Mucosa of rectum (tissue), 2 donors: ENCODE measurements at regions not wholly inside any gene's neighbourhood (a gene's known extent, or its start where the extent isn't known, plus 50 kb on each side); places are given as distances from the start of the nearest gene placed in this dataset.

Experiments
- H3K27ac ChIP-seq, 2 donors: one replicate each; pipeline ENCODE4 v1.7.0; 2013; ENCODE audit warnings: inconsistent platforms in 2 of 2, low read depth in 2 of 2, low read length in 2 of 2
- H3K27me3 ChIP-seq, 2 donors: one replicate each; pipeline ENCODE4 v1.7.0; 2013; ENCODE audit warnings: low read length in 2 of 2; ENCODE audit not compliant: control insufficient read depth in 2 of 2, insufficient read depth in 2 of 2
- H3K36me3 ChIP-seq, 2 donors: one replicate each; pipeline ENCODE4 v1.7.0; 2013; ENCODE audit warnings: low read length in 2 of 2; ENCODE audit not compliant: control insufficient read depth in 2 of 2, insufficient read depth in 2 of 2
- H3K4me1 ChIP-seq, 2 donors: one replicate each; pipeline ENCODE4 v1.7.0; 2013; ENCODE audit warnings: low read length in 2 of 2, mild to moderate bottlenecking in 1 of 2; ENCODE audit not compliant: control insufficient read depth in 2 of 2, insufficient read depth in 2 of 2
- H3K4me3 ChIP-seq, 2 donors: one replicate each; pipeline ENCODE4 v1.7.0; 2013; ENCODE audit warnings: low read length in 2 of 2
- H3K9ac ChIP-seq, 2 donors: one replicate each; pipeline ENCODE4 v1.7.0; 2013; ENCODE audit warnings: low read length in 2 of 2, low read depth in 1 of 2, mild to moderate bottlenecking in 1 of 2
- H3K9me3 ChIP-seq, 2 donors: one replicate each; pipeline ENCODE4 v1.7.0; 2013; ENCODE audit warnings: low read length in 2 of 2; ENCODE audit not compliant: control insufficient read depth in 2 of 2
- donor health status: healthy.
- donor health status: Normal muscosa, but diverticular disease.

GRCh38 chr2:172200495-172201085, 97.9 kb upstream of the DLX2 start:
- Histone ChIP-seq H3K27ac (no peak overlapping the region), H3K36me3 (no peaks in the 10 kb centered on the region), H3K9me3 (peaks cover 6 to 7% of the 10 kb centered on the region in 2 donors), H3K4me1 (peaks cover 0 to 4% of the 10 kb centered on the region in 2 donors), H3K9ac (no peak overlapping the region), H3K4me3 (no peak overlapping the region), H3K27me3 (no peaks in the 10 kb centered on the region)

- no peaks in the 10 kb centered on the region for H3K27me3 ChIP-seq
- H3K36me3 ChIP-seq, result no peaks in the 10 kb centered on the region
- peaks cover 0 to 6% of the 10 kb centered on the region in 2 donors for H3K4me1 ChIP-seq
- H3K9me3 ChIP-seq, result peaks cover 6 to 7% of the 10 kb centered on the region in 2 donors
- no peak overlapping the region for H3K4me3 ChIP-seq
- no peak overlapping the region for H3K27ac ChIP-seq
- no peak overlapping the region for H3K9ac ChIP-seq
Observed at GRCh38 chr2:172204309-172204708, 101.6 kb upstream of the DLX2 start.

- H3K36me3 ChIP-seq, result no peaks in the 10 kb centered on the region
- no peak overlapping the region for H3K9ac ChIP-seq
- H3K4me1 ChIP-seq, result peaks cover 0 to 6% of the 10 kb centered on the region in 2 donors
- no peaks in the 10 kb centered on the region for H3K27me3 ChIP-seq
- no peak overlapping the region for H3K27ac ChIP-seq
- H3K4me3 ChIP-seq, result no peak overlapping the region
- H3K9me3 ChIP-seq, result peaks cover 6 to 7% of the 10 kb centered on the region in 2 donors
Observed at GRCh38 chr2:172204762-172205161, 102.1 kb upstream of the DLX2 start.

- H3K9ac ChIP-seq, result no peak overlapping the region
- no peak overlapping the region for H3K27ac ChIP-seq
- peaks cover 3% of the 10 kb centered on the region in 2 donors for H3K9me3 ChIP-seq
- H3K27me3 ChIP-seq, result no peaks in the 10 kb centered on the region
- H3K4me1 ChIP-seq, result peaks cover 0 to 6% of the 10 kb centered on the region in 2 donors
- H3K36me3 ChIP-seq, result no peaks in the 10 kb centered on the region
- H3K4me3 ChIP-seq, result no peak overlapping the region
Observed at GRCh38 chr2:172205292-172205691, 102.6 kb upstream of the DLX2 start.

GRCh38 chr2:172207911-172208310, 105.2 kb upstream of the DLX2 start:
- H3K4me1 ChIP-seq, result peaks cover 0 to 6% of the 10 kb centered on the region in 2 donors
- no peak overlapping the region for H3K4me3 ChIP-seq
- H3K9me3 ChIP-seq, result no peaks in the 10 kb centered on the region
- H3K27me3 ChIP-seq, result no peaks in the 10 kb centered on the region
- H3K27ac ChIP-seq, result no peak overlapping the region
- no peak overlapping the region for H3K9ac ChIP-seq
- H3K36me3 ChIP-seq, result no peaks in the 10 kb centered on the region

GRCh38 chr2:172208791-172209325, 106.2 kb upstream of the DLX2 start:
- Histone ChIP-seq H3K9me3 (no peaks in the 10 kb centered on the region), H3K9ac (no peak overlapping the region), H3K4me1 (peaks cover 0 to 6% of the 10 kb centered on the region in 2 donors), H3K4me3 (no peak overlapping the region), H3K27me3 (no peaks in the 10 kb centered on the region), H3K27ac (no peak overlapping the region), H3K36me3 (no peaks in the 10 kb centered on the region)

GRCh38 chr2:172210599-172210998, 107.9 kb upstream of the DLX2 start:
- Histone ChIP-seq H3K27ac (no peak overlapping the region), H3K36me3 (no peaks in the 10 kb centered on the region), H3K9ac (no peak overlapping the region), H3K4me3 (no peak overlapping the region), H3K4me1 (peaks cover 0 to 6% of the 10 kb centered on the region in 2 donors), H3K27me3 (no peaks in the 10 kb centered on the region), H3K9me3 (no peaks in the 10 kb centered on the region)

GRCh38 chr2:172211512-172211911, 108.8 kb upstream of the DLX2 start:
- no peak overlapping the region for H3K9ac ChIP-seq
- no peaks in the 10 kb centered on the region for H3K36me3 ChIP-seq
- H3K9me3 ChIP-seq, result no peaks in the 10 kb centered on the region
- H3K4me3 ChIP-seq, result no peak overlapping the region
- H3K27me3 ChIP-seq, result no peaks in the 10 kb centered on the region
- peaks cover 0 to 6% of the 10 kb centered on the region in 2 donors for H3K4me1 ChIP-seq
- no peak overlapping the region for H3K27ac ChIP-seq

GRCh38 chr2:172213116-172213860, 110.6 kb upstream of the DLX2 start:
- Histone ChIP-seq H3K36me3 (no peaks in the 10 kb centered on the region), H3K9ac (no peak overlapping the region), H3K4me1 (peaks cover 0 to 3% of the 10 kb centered on the region in 2 donors), H3K27ac (no peak overlapping the region), H3K4me3 (no peak overlapping the region), H3K9me3 (no peaks in the 10 kb centered on the region), H3K27me3 (no peaks in the 10 kb centered on the region)

GRCh38 chr2:172214252-172214651, 111.6 kb upstream of the DLX2 start:
- Histone ChIP-seq H3K27me3 (no peaks in the 10 kb centered on the region), H3K9me3 (no peaks in the 10 kb centered on the region), H3K4me1 (no peaks in the 10 kb centered on the region), H3K9ac (no peak overlapping the region), H3K36me3 (no peaks in the 10 kb centered on the region), H3K4me3 (no peak overlapping the region), H3K27ac (no peak overlapping the region)
